HEK293 (cell line): ENCODE measurements at regions not wholly inside any gene's neighbourhood (a gene's known extent, or its start where the extent isn't known, plus 50 kb on each side); places are given as distances from the start of the nearest gene placed in this dataset.

ENCODE experiments used
- TCF7L2 ChIP-seq: IDR thresholded peaks from 2 replicates; pipeline ENCODE4 v1.6.1; 2011; ENCODE audit warnings: low read depth, mild to moderate bottlenecking, inconsistent platforms, low read length, moderate library complexity, borderline replicate concordance
- YY1 ChIP-seq: fragments of 450-650 bp; formaldehyde crosslinking; IDR thresholded peaks from 2 replicates; pipeline ENCODE4 v1.5.1; 2018; ENCODE audit warnings: missing biosample characterization, missing genetic modification characterization
- ZBTB7A ChIP-seq: fragments of 450-650 bp; formaldehyde crosslinking; IDR thresholded peaks from 2 replicates; pipeline ENCODE4 v1.5.1; 2016; ENCODE audit warnings: low read depth, missing biosample characterization, missing genetic modification characterization
- ZFP3 ChIP-seq: fragments of 450-650 bp; formaldehyde crosslinking; IDR thresholded peaks from 2 replicates; pipeline ENCODE4 v1.5.1; 2016; ENCODE audit warnings: low read depth, missing biosample characterization, missing genetic modification characterization
- ZFP41 ChIP-seq: fragments of 450-650 bp; formaldehyde crosslinking; IDR thresholded peaks from 2 replicates; pipeline ENCODE4 v1.5.1; 2016; ENCODE audit warnings: missing biosample characterization, missing genetic modification characterization, borderline replicate concordance
- ZNF24 ChIP-seq: fragments of 450-650 bp; formaldehyde crosslinking; IDR thresholded peaks from 2 replicates; pipeline ENCODE4 v1.5.1; 2016; ENCODE audit warnings: missing biosample characterization, missing genetic modification characterization
- ZNF350 ChIP-seq: fragments of 450-650 bp; formaldehyde crosslinking; IDR thresholded peaks from 2 replicates; pipeline ENCODE4 v1.5.0; 2017; ENCODE audit warnings: missing biosample characterization, mild to moderate bottlenecking, missing genetic modification characterization
- TF ChIP-seq, protein P1 (sequence below): fragments of 450-650 bp; formaldehyde crosslinking; IDR thresholded peaks from 2 replicates; pipeline ENCODE4 v1.5.1; 2016; ENCODE audit warnings: missing biosample characterization, missing genetic modification characterization
- TF ChIP-seq, protein P2 (sequence below): IDR thresholded peaks from 2 replicates; pipeline ENCODE4 v1.6.1; 2011; ENCODE audit warnings: mild to moderate bottlenecking, low read depth, low read length, borderline replicate concordance
- TF ChIP-seq, protein P3 (sequence below): fragments of 450-650 bp; formaldehyde crosslinking; IDR thresholded peaks from 2 replicates; pipeline ENCODE4 v1.5.0; 2017; ENCODE audit warnings: missing biosample characterization, missing genetic modification characterization, borderline replicate concordance
- TF ChIP-seq, protein P4 (sequence below): fragments of 450-650 bp; formaldehyde crosslinking; IDR thresholded peaks from 2 replicates; pipeline ENCODE4 v1.5.1; 2016; ENCODE audit warnings: missing biosample characterization, missing genetic modification characterization

DNA sequence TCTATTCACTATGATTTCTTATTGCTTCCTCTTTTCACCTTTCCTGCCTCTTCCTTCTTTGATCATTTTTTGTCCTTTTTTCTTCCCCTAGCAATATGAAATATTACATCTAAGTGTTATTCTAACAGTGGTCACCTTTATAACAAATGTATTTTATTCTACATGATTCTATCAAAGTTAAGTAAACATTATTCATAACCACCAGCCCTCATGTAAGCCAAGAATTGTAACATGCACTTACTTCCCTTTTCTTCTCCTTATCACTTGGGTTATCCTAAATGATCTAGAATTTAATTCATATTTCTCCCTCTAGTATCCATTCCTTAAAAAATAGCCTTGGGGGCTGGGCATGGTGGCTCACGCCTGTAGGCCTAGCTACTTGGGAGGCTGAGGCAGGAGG lies 88.3 kb upstream of the SLC22A23 start:
- TF ChIP-seq, protein P1, sequence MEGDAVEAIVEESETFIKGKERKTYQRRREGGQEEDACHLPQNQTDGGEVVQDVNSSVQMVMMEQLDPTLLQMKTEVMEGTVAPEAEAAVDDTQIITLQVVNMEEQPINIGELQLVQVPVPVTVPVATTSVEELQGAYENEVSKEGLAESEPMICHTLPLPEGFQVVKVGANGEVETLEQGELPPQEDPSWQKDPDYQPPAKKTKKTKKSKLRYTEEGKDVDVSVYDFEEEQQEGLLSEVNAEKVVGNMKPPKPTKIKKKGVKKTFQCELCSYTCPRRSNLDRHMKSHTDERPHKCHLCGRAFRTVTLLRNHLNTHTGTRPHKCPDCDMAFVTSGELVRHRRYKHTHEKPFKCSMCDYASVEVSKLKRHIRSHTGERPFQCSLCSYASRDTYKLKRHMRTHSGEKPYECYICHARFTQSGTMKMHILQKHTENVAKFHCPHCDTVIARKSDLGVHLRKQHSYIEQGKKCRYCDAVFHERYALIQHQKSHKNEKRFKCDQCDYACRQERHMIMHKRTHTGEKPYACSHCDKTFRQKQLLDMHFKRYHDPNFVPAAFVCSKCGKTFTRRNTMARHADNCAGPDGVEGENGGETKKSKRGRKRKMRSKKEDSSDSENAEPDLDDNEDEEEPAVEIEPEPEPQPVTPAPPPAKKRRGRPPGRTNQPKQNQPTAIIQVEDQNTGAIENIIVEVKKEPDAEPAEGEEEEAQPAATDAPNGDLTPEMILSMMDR: no peak
- TF ChIP-seq YY1 (tag by site-specific recombination): no peak
- TF ChIP-seq, protein P2, sequence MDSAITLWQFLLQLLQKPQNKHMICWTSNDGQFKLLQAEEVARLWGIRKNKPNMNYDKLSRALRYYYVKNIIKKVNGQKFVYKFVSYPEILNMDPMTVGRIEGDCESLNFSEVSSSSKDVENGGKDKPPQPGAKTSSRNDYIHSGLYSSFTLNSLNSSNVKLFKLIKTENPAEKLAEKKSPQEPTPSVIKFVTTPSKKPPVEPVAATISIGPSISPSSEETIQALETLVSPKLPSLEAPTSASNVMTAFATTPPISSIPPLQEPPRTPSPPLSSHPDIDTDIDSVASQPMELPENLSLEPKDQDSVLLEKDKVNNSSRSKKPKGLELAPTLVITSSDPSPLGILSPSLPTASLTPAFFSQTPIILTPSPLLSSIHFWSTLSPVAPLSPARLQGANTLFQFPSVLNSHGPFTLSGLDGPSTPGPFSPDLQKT: no peak
- no peak for TF ChIP-seq ZNF24 (tag by site-specific recombination)
- no peak for TF ChIP-seq TCF7L2
- TF ChIP-seq, protein P3, sequence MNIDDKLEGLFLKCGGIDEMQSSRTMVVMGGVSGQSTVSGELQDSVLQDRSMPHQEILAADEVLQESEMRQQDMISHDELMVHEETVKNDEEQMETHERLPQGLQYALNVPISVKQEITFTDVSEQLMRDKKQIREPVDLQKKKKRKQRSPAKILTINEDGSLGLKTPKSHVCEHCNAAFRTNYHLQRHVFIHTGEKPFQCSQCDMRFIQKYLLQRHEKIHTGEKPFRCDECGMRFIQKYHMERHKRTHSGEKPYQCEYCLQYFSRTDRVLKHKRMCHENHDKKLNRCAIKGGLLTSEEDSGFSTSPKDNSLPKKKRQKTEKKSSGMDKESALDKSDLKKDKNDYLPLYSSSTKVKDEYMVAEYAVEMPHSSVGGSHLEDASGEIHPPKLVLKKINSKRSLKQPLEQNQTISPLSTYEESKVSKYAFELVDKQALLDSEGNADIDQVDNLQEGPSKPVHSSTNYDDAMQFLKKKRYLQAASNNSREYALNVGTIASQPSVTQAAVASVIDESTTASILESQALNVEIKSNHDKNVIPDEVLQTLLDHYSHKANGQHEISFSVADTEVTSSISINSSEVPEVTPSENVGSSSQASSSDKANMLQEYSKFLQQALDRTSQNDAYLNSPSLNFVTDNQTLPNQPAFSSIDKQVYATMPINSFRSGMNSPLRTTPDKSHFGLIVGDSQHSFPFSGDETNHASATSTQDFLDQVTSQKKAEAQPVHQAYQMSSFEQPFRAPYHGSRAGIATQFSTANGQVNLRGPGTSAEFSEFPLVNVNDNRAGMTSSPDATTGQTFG (tag by site-specific recombination): no peak
- no peak for TF ChIP-seq ZBTB7A (tag by site-specific recombination)
- no peak for TF ChIP-seq ZFP41 (tag by site-specific recombination)
- TF ChIP-seq, protein P4, sequence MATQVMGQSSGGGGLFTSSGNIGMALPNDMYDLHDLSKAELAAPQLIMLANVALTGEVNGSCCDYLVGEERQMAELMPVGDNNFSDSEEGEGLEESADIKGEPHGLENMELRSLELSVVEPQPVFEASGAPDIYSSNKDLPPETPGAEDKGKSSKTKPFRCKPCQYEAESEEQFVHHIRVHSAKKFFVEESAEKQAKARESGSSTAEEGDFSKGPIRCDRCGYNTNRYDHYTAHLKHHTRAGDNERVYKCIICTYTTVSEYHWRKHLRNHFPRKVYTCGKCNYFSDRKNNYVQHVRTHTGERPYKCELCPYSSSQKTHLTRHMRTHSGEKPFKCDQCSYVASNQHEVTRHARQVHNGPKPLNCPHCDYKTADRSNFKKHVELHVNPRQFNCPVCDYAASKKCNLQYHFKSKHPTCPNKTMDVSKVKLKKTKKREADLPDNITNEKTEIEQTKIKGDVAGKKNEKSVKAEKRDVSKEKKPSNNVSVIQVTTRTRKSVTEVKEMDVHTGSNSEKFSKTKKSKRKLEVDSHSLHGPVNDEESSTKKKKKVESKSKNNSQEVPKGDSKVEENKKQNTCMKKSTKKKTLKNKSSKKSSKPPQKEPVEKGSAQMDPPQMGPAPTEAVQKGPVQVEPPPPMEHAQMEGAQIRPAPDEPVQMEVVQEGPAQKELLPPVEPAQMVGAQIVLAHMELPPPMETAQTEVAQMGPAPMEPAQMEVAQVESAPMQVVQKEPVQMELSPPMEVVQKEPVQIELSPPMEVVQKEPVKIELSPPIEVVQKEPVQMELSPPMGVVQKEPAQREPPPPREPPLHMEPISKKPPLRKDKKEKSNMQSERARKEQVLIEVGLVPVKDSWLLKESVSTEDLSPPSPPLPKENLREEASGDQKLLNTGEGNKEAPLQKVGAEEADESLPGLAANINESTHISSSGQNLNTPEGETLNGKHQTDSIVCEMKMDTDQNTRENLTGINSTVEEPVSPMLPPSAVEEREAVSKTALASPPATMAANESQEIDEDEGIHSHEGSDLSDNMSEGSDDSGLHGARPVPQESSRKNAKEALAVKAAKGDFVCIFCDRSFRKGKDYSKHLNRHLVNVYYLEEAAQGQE (tag by site-specific recombination): no peak
- TF ChIP-seq ZFP3 (tag by site-specific recombination): no peak
- no peak for TF ChIP-seq ZNF350 (tag by site-specific recombination)
